ENCODE measurements at regions not wholly inside any gene's neighbourhood (a gene's known extent, or its start where the extent isn't known, plus 50 kb on each side); places are given as distances from the start of the nearest gene placed in this dataset.

GRCh38 chr14:27008187-27008586, 410.4 kb upstream of the NOVA1 start:
- TF ChIP-seq CTCF (IDR thresholded peaks at IDR 0.05; ENCODE audit: low read depth, low read length): no peak
- no peak overlapping the region for H3K4me3 ChIP-seq (ENCODE audit: low read depth, low read length)

- TF ChIP-seq CTCF (IDR thresholded peaks at IDR 0.05; ENCODE audit: low read depth, low read length): no peak
- H3K4me3 ChIP-seq (ENCODE audit: low read depth, low read length): no peak overlapping the region
Observed at GRCh38 chr14:27012641-27013040, 414.8 kb upstream of the NOVA1 start.

GRCh38 chr14:27013678-27014077, 415.8 kb upstream of the NOVA1 start:
- TF ChIP-seq CTCF (IDR thresholded peaks at IDR 0.05; ENCODE audit: low read depth, low read length): no peak
- no peak overlapping the region for H3K4me3 ChIP-seq (ENCODE audit: low read depth, low read length)

GRCh38 chr14:27015065-27015464, 417.2 kb upstream of the NOVA1 start:
- no peak for TF ChIP-seq CTCF (IDR thresholded peaks at IDR 0.05; ENCODE audit: low read depth, low read length)

GRCh38 chr14:27025648-27026047, 427.8 kb upstream of the NOVA1 start:
- H3K4me3 ChIP-seq (ENCODE audit: low read depth, low read length): no peak overlapping the region
- TF ChIP-seq CTCF (IDR thresholded peaks at IDR 0.05; ENCODE audit: low read depth, low read length): no peak

More at GRCh38 chr14:27015065-27015464, 417.2 kb upstream of the NOVA1 start:
- H3K4me3 ChIP-seq (ENCODE audit: low read depth, low read length): no peak overlapping the region

- no peak for TF ChIP-seq CTCF (IDR thresholded peaks at IDR 0.05; ENCODE audit: low read depth, low read length)
- H3K4me3 ChIP-seq (ENCODE audit: low read depth, low read length): no peak overlapping the region
Observed at GRCh38 chr14:27026097-27026496, 428.3 kb upstream of the NOVA1 start.

- H3K4me3 ChIP-seq (ENCODE audit: low read depth, low read length): no peak overlapping the region
- TF ChIP-seq CTCF (IDR thresholded peaks at IDR 0.05; ENCODE audit: low read depth, low read length): no peak
Observed at GRCh38 chr14:27040552-27040951, 442.7 kb upstream of the NOVA1 start.
